Stimulated activated naive CD8-positive, alpha-beta T cell treated with anti-CD3 and anti-CD28 coated beads, Interleukin-15, amount 100 ng/mL, for 72 hours (primary cell): ENCODE measurements at regions not wholly inside any gene's neighbourhood (a gene's known extent, or its start where the extent isn't known, plus 50 kb on each side); places are given as distances from the start of the nearest gene placed in this dataset.

ENCODE experiments used
- ATAC-seq: fragments of 150-1000 bp; cut with Tn5 transposase; 2 replicates; pipeline ENCODE4 v1.10.0; 2021; ENCODE audit warnings: mild to moderate bottlenecking, moderate library complexity
- DNase-seq, 2 donors: peaks; one replicate each; pipeline ENCODE4 v3.0.0; 2021 to 2022
- H3K27ac Mint-ChIP-seq, 2 donors: one replicate each; pipeline ENCODE4 v1.8.0; 2022; ENCODE audit warnings: mild to moderate bottlenecking in 2 of 2, mixed read lengths in 2 of 2, moderate library complexity in 2 of 2
- H3K27me3 Mint-ChIP-seq: one replicate; pipeline ENCODE4 v1.8.0; 2022; ENCODE audit warnings: mixed read lengths
- H3K4me1 Mint-ChIP-seq: one replicate; pipeline ENCODE4 v1.8.0; 2022; ENCODE audit warnings: mild to moderate bottlenecking, mixed read lengths
- H3K4me3 Mint-ChIP-seq, 2 donors: one replicate each; pipeline ENCODE4 v1.8.0; 2022; ENCODE audit warnings: mild to moderate bottlenecking in 2 of 2, mixed read lengths in 2 of 2, moderate library complexity in 1 of 2
- H3K9me3 Mint-ChIP-seq, 2 donors: one replicate each; pipeline ENCODE4 v1.8.0; 2022; ENCODE audit warnings: mixed read lengths in 2 of 2

GRCh38 chr13:111645598-111646455, 325.4 kb downstream of the TEX29 start:
- DNase-seq (no peak), ATAC-seq (no peak)
- Mint-ChIP-seq H3K4me1 (no peaks in the 10 kb centered on the region), H3K27ac (peak overlapping the region in 1 of 2 donors; percentile 54), H3K27me3 (peaks cover 10% of the 10 kb centered on the region), H3K4me3 (no peak overlapping the region), H3K9me3 (no peaks in the 10 kb centered on the region)

- no peak for ATAC-seq
- no peak overlapping the region for H3K4me3 Mint-ChIP-seq
- DNase-seq = no peak
- no peaks in the 10 kb centered on the region for H3K9me3 Mint-ChIP-seq
- no peaks in the 10 kb centered on the region for H3K4me1 Mint-ChIP-seq
- peaks cover 10% of the 10 kb centered on the region for H3K27me3 Mint-ChIP-seq
- H3K27ac Mint-ChIP-seq = no peak overlapping the region
Observed at GRCh38 chr13:111646456-111646855, 326.0 kb downstream of the TEX29 start.

DNA sequence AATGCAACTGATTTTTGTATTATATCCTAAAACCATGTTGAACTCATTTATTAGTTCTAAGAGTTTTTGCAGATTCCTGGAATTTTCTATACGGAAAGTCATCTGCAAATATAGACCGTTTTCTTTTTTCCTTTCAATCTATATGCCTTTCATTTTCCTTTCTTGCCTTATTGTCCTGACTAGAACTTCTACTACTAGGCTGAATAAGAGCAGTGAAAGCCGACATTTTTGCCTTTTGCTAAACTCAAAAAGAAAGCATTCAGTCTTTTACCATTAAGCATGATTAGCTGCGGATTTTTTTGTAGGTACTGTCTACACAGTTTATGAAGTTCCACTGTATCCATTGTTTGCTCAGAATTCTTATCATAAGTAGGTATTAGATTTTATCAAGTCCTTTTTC, 328.4 kb downstream of the TEX29 start:
- Mint-ChIP-seq H3K27me3 (peaks cover 24% of the 10 kb centered on the region), H3K4me3 (no peak overlapping the region), H3K4me1 (no peaks in the 10 kb centered on the region), H3K27ac (no peak overlapping the region), H3K9me3 (no peaks in the 10 kb centered on the region)
- ATAC-seq (no peak), DNase-seq (no peak)

GRCh38 chr13:111650626-111651025, 330.2 kb downstream of the TEX29 start:
- H3K27ac Mint-ChIP-seq = peak overlapping the region in 1 of 2 donors; percentile 19
- ATAC-seq (no peak), DNase-seq (no peak)
- H3K9me3 Mint-ChIP-seq = no peaks in the 10 kb centered on the region
- no peak overlapping the region for H3K4me3 Mint-ChIP-seq
- peaks cover 32% of the 10 kb centered on the region for H3K27me3 Mint-ChIP-seq
- no peaks in the 10 kb centered on the region for H3K4me1 Mint-ChIP-seq

GRCh38 chr13:111652676-111653075, 332.2 kb downstream of the TEX29 start:
- H3K4me1 Mint-ChIP-seq = no peaks in the 10 kb centered on the region
- H3K4me3 Mint-ChIP-seq = no peak overlapping the region
- peaks cover 22% of the 10 kb centered on the region for H3K27me3 Mint-ChIP-seq
- no peak for DNase-seq
- H3K27ac Mint-ChIP-seq = no peak overlapping the region
- H3K9me3 Mint-ChIP-seq = no peaks in the 10 kb centered on the region
- ATAC-seq = no peak

DNA sequence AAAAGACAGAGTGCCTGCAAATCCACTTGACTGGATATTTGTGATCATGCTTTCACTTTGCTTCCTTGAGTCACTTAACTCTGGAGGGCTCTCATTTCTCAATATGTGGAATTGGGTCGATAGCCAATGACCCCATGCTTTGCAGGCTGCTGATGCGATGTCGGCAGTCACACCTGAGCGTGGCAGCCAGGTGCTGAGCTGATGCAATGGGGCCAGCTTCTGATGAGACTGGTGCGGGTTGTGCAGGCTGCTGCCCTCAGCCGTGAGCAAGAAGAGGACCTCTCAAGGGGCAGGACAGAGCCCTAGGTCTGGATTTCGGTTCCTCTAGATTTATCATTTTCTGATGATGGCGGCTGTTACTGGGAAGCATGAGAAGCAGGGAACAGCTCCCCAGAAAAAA, 334.1 kb downstream of the TEX29 start:
- no peak for ATAC-seq
- H3K4me1 Mint-ChIP-seq = no peaks in the 10 kb centered on the region
- no peaks in the 10 kb centered on the region for H3K9me3 Mint-ChIP-seq
- H3K4me3 Mint-ChIP-seq = no peak overlapping the region
- H3K27me3 Mint-ChIP-seq = peaks cover 22% of the 10 kb centered on the region
- no peak for DNase-seq
- H3K27ac Mint-ChIP-seq = no peak overlapping the region

- no peak for ATAC-seq
- DNase-seq = no peak
- H3K4me1 Mint-ChIP-seq = no peaks in the 10 kb centered on the region
- H3K4me3 Mint-ChIP-seq = no peak overlapping the region
- H3K27me3 Mint-ChIP-seq = peaks cover 22% of the 10 kb centered on the region
- H3K9me3 Mint-ChIP-seq = no peaks in the 10 kb centered on the region
- no peak overlapping the region for H3K27ac Mint-ChIP-seq
Observed at GRCh38 chr13:111656439-111656838, 336.0 kb downstream of the TEX29 start.

DNA sequence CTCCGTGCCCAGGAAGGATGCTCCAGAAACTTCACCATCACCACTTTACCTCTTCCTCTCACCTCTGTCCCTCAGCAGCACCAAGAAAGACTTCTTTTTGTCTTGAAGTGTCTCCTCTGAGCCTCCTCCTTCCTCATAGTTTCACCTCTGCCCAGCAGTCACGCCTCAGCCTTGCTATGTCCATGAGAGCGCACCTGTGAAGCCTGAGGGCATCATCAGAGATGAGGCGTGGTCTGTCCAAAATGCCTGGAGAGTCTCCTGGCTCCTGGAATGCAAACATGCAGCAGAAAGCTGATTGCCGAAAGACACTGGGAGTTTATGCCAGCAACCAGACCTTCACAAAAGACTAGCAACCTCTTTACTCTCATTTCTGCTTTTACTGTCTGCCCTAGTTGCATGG, 336.6 kb downstream of the TEX29 start:
- Mint-ChIP-seq H3K4me1 (no peaks in the 10 kb centered on the region), H3K9me3 (no peaks in the 10 kb centered on the region), H3K27ac (no peak overlapping the region), H3K27me3 (peaks cover 22% of the 10 kb centered on the region), H3K4me3 (no peak overlapping the region)
- ATAC-seq (no peak), DNase-seq (no peak)

- no peak overlapping the region for H3K27ac Mint-ChIP-seq
- peaks cover 12% of the 10 kb centered on the region for H3K27me3 Mint-ChIP-seq
- H3K9me3 Mint-ChIP-seq = no peaks in the 10 kb centered on the region
- no peak for DNase-seq
- H3K4me3 Mint-ChIP-seq = no peak overlapping the region
- H3K4me1 Mint-ChIP-seq = no peaks in the 10 kb centered on the region
- no peak for ATAC-seq
Observed at GRCh38 chr13:111658145-111659100, 338.0 kb downstream of the TEX29 start.

GRCh38 chr13:111659219-111659775, 338.9 kb downstream of the TEX29 start:
- no peak for DNase-seq

DNA sequence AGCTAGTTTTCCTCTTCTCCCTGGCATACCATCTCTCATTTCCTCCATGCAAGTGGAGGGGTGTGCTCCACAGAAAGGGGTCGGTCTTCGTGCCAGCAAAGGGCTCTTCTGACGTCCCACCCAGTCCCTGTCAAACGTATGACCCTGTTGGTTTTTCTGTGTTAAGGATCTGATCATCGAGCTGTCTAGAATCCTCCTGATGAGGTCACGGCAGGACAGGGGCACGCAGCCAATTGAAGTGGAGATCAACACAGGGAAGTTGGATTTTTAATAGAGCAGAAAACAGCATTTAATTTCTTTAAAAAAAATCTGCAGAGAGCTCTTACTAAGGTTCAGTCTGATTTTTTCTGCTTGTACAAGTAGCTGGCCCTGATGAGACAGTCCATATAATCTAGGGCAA, 339.4 kb downstream of the TEX29 start:
- ATAC-seq (no peak), DNase-seq (no peak)
- Mint-ChIP-seq H3K27ac (no peak overlapping the region), H3K4me3 (no peak overlapping the region), H3K4me1 (no peaks in the 10 kb centered on the region), H3K27me3 (no peaks in the 10 kb centered on the region), H3K9me3 (no peaks in the 10 kb centered on the region)

More at GRCh38 chr13:111659219-111659775, 338.9 kb downstream of the TEX29 start:
- Mint-ChIP-seq H3K27me3 (peaks cover 4% of the 10 kb centered on the region), H3K4me3 (no peak overlapping the region), H3K4me1 (no peaks in the 10 kb centered on the region), H3K27ac (no peak overlapping the region), H3K9me3 (no peaks in the 10 kb centered on the region)
- ATAC-seq = no peak

GRCh38 chr13:111661052-111661451, 340.6 kb downstream of the TEX29 start:
- Mint-ChIP-seq H3K27ac (no peak overlapping the region), H3K27me3 (no peaks in the 10 kb centered on the region)

GRCh38 chr13:111661776-111662175, 341.3 kb downstream of the TEX29 start:
- no peaks in the 10 kb centered on the region for H3K27me3 Mint-ChIP-seq
- no peak overlapping the region for H3K27ac Mint-ChIP-seq
- ATAC-seq (no peak), DNase-seq (no peak)
- no peaks in the 10 kb centered on the region for H3K9me3 Mint-ChIP-seq
- H3K4me1 Mint-ChIP-seq = no peaks in the 10 kb centered on the region
- no peak overlapping the region for H3K4me3 Mint-ChIP-seq

More at GRCh38 chr13:111661052-111661451, 340.6 kb downstream of the TEX29 start:
- Mint-ChIP-seq H3K9me3 (no peaks in the 10 kb centered on the region), H3K4me3 (no peak overlapping the region), H3K4me1 (no peaks in the 10 kb centered on the region)
- no peak for ATAC-seq
- no peak for DNase-seq

GRCh38 chr13:111662451-111662850, 342.0 kb downstream of the TEX29 start:
- Mint-ChIP-seq H3K27ac (no peak overlapping the region), H3K9me3 (no peaks in the 10 kb centered on the region), H3K27me3 (no peaks in the 10 kb centered on the region), H3K4me3 (no peak overlapping the region), H3K4me1 (no peaks in the 10 kb centered on the region)
- ATAC-seq (no peak), DNase-seq (no peak)

- Mint-ChIP-seq H3K4me1 (no peaks in the 10 kb centered on the region), H3K27me3 (no peaks in the 10 kb centered on the region), H3K4me3 (no peak overlapping the region), H3K9me3 (no peaks in the 10 kb centered on the region), H3K27ac (no peak overlapping the region)
- no peak for DNase-seq
- no peak for ATAC-seq
Observed at GRCh38 chr13:111662895-111663294, 342.5 kb downstream of the TEX29 start.

DNA sequence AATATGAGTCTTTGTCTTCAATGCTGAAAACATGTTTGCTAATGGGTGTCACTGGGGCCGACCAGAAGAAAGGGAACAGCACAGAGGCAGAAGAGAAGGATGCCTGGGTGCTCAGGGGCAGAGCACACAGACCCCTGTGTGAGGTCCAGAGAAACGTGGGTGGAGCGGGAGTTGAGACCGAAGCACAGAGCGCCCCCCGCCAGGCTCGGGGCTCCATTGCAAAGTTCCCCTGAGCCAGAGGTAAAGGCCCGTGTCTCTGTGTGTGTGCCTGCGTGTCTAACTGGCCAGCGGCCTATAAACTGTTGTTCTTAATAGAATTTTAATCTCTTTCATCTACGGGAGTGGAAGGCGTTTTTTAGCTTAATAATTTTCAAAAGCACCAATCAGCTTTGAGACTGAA, 343.1 kb downstream of the TEX29 start:
- no peaks in the 10 kb centered on the region for H3K9me3 Mint-ChIP-seq
- no peak overlapping the region for H3K27ac Mint-ChIP-seq
- DNase-seq (no peak), ATAC-seq (no peak)
- H3K4me1 Mint-ChIP-seq = no peaks in the 10 kb centered on the region
- H3K27me3 Mint-ChIP-seq = no peaks in the 10 kb centered on the region
- H3K4me3 Mint-ChIP-seq = no peak overlapping the region
